ENCODE measurements at regions not wholly inside any gene's neighbourhood (a gene's known extent, or its start where the extent isn't known, plus 50 kb on each side); places are given as distances from the start of the nearest gene placed in this dataset.
"Not testable (repeated sequence)": the region's sequence is repeated elsewhere in the genome, so short reads cannot be mapped to it uniquely, and the experiment has no call there.

GRCh38 chr13:78540058-78540457 lies 63.3 kb downstream of the POU4F1 start:
- no peak for DNase-seq

GRCh38 chr13:78526044-78526443 lies 77.3 kb downstream of the POU4F1 start:
- not testable (repeated sequence) for DNase-seq

- DNase-seq = no peak
Observed at GRCh38 chr13:78524936-78525335, 78.4 kb downstream of the POU4F1 start.

GRCh38 chr13:78521091-78521490 lies 82.3 kb downstream of the POU4F1 start:
- peak; percentile 3 for DNase-seq

GRCh38 chr13:78520425-78520824 lies 82.9 kb downstream of the POU4F1 start:
- DNase-seq = no peak

- not testable (repeated sequence) for DNase-seq
Observed at GRCh38 chr13:78518482-78518881, 84.9 kb downstream of the POU4F1 start.

- no peak for DNase-seq
Observed at GRCh38 chr13:78499802-78500201, 103.5 kb downstream of the POU4F1 start.

- peak; percentile 87 for DNase-seq
Observed at GRCh38 chr13:78497702-78498355, 105.5 kb downstream of the POU4F1 start.

- no peak for DNase-seq
Observed at GRCh38 chr13:78491978-78492377, 111.4 kb downstream of the POU4F1 start.

GRCh38 chr13:78490225-78490624 lies 113.1 kb downstream of the POU4F1 start:
- not testable (repeated sequence) for DNase-seq

- no peak for DNase-seq
Observed at GRCh38 chr13:78487707-78488106, 115.6 kb downstream of the POU4F1 start.

GRCh38 chr13:78485803-78486202 lies 117.5 kb downstream of the POU4F1 start:
- DNase-seq = no peak

GRCh38 chr13:78478183-78478582 lies 125.2 kb downstream of the POU4F1 start:
- no peak for DNase-seq

- DNase-seq = no peak
Observed at GRCh38 chr13:78476910-78477309, 126.4 kb downstream of the POU4F1 start.

GRCh38 chr13:78468621-78469020 lies 134.7 kb downstream of the POU4F1 start:
- peak; percentile 35 for DNase-seq

- no peak for DNase-seq
Observed at GRCh38 chr13:78465250-78465649, 138.1 kb downstream of the POU4F1 start.

- no peak for DNase-seq
Observed at GRCh38 chr13:78460176-78460575, 143.2 kb downstream of the POU4F1 start.

GRCh38 chr13:78443839-78444238 lies 159.5 kb downstream of the POU4F1 start:
- DNase-seq = no peak

GRCh38 chr13:78437781-78438180 lies 165.6 kb downstream of the POU4F1 start:
- no peak for DNase-seq

GRCh38 chr13:78436311-78436710 lies 167.0 kb downstream of the POU4F1 start:
- DNase-seq = no peak

- no peak for DNase-seq
Observed at GRCh38 chr13:78431328-78431727, 172.0 kb downstream of the POU4F1 start.

- no peak for DNase-seq
Observed at GRCh38 chr13:78430811-78431210, 172.5 kb downstream of the POU4F1 start.

GRCh38 chr13:78430166-78430791 lies 173.1 kb downstream of the POU4F1 start:
- no peak for DNase-seq

GRCh38 chr13:78428646-78429045 lies 174.7 kb downstream of the POU4F1 start:
- no peak for DNase-seq
